Trophoblast cell (in vitro differentiated cells and primary cell): ENCODE measurements at regions not wholly inside any gene's neighbourhood (a gene's known extent, or its start where the extent isn't known, plus 50 kb on each side); places are given as distances from the start of the nearest gene placed in this dataset.

Experiments
- DNase-seq, 2 donors: peaks; one replicate each; pipeline ENCODE4 v3.0.0-alpha.2; 2016
- H2AFZ ChIP-seq: 2 replicates; pipeline ENCODE4 v1.6.1; 2013; ENCODE audit warnings: low read length, moderate library complexity, mild to moderate bottlenecking; ENCODE audit not compliant: insufficient read depth, poor library complexity
- H2AK5ac ChIP-seq: 2 replicates; pipeline ENCODE4 v1.6.1; 2013; ENCODE audit warnings: mild to moderate bottlenecking, low read length
- H2BK120ac ChIP-seq: 2 replicates; pipeline ENCODE4 v1.6.1; 2013; ENCODE audit warnings: low read length, mild to moderate bottlenecking, moderate library complexity; ENCODE audit not compliant: insufficient read depth, poor library complexity
- H2BK12ac ChIP-seq: 2 replicates; pipeline ENCODE4 v1.6.1; 2013; ENCODE audit warnings: mild to moderate bottlenecking, low read length, moderate library complexity
- H2BK5ac ChIP-seq: 2 replicates; pipeline ENCODE4 v1.6.1; 2013; ENCODE audit warnings: low read length, low read depth, moderate library complexity, mild to moderate bottlenecking; ENCODE audit not compliant: poor library complexity
- H3K14ac ChIP-seq: 2 replicates; pipeline ENCODE4 v1.6.1; 2013; ENCODE audit warnings: mild to moderate bottlenecking, low read length
- H3K18ac ChIP-seq: 2 replicates; pipeline ENCODE4 v1.6.1; 2013; ENCODE audit warnings: mild to moderate bottlenecking, low read length
- H3K23ac ChIP-seq: 2 replicates; pipeline ENCODE4 v1.6.1; 2013; ENCODE audit warnings: low read length
- H3K27ac ChIP-seq: 2 replicates; pipeline ENCODE4 v1.5.1; 2013; ENCODE audit warnings: low read depth, mild to moderate bottlenecking, inconsistent platforms, low read length, moderate library complexity
- H3K27me3 ChIP-seq: 2 replicates; pipeline ENCODE4 v1.6.1; 2013; ENCODE audit warnings: inconsistent platforms, mild to moderate bottlenecking, low read length, moderate library complexity; ENCODE audit not compliant: insufficient read depth
- H3K36me3 ChIP-seq, 2 experiments: 1 replicate in 1 of 2; 2 replicates in 1 of 2; pipeline ENCODE4 v1.6.1; 2013; ENCODE audit warnings: low read length in 2 of 2, mild to moderate bottlenecking in 2 of 2, moderate library complexity in 1 of 2; ENCODE audit not compliant: insufficient read depth in 2 of 2, control insufficient read depth in 1 of 2
- H3K4ac ChIP-seq: 2 replicates; pipeline ENCODE4 v1.6.1; 2013; ENCODE audit warnings: low read depth, mild to moderate bottlenecking, low read length, moderate library complexity
- H3K4me1 ChIP-seq, 2 experiments: 1 replicate in 1 of 2; 2 replicates in 1 of 2; pipeline ENCODE4 v1.6.1; 2013; ENCODE audit warnings: low read length in 2 of 2, mild to moderate bottlenecking in 2 of 2, moderate library complexity in 1 of 2; ENCODE audit not compliant: insufficient read depth in 2 of 2, control insufficient read depth in 1 of 2
- H3K4me2 ChIP-seq: 2 replicates; pipeline ENCODE4 v1.6.1; 2013; ENCODE audit warnings: inconsistent platforms, mild to moderate bottlenecking, low read length, moderate library complexity
- H3K4me3 ChIP-seq: 2 replicates; pipeline ENCODE4 v1.5.1; 2013; ENCODE audit warnings: mild to moderate bottlenecking, low read depth, low read length, inconsistent platforms
- H3K79me1 ChIP-seq: one replicate; pipeline ENCODE4 v1.6.1; 2013; ENCODE audit warnings: low read length
- H3K79me2 ChIP-seq: 2 replicates; pipeline ENCODE4 v1.6.1; 2013; ENCODE audit warnings: low read length, mild to moderate bottlenecking; ENCODE audit not compliant: control insufficient read depth, insufficient read depth, poor library complexity
- H3K9ac ChIP-seq: 2 replicates; pipeline ENCODE4 v1.6.1; 2013; ENCODE audit warnings: mild to moderate bottlenecking, low read length
- H3K9me3 ChIP-seq: 2 replicates; pipeline ENCODE4 v1.6.1; 2013; ENCODE audit warnings: low read depth, mild to moderate bottlenecking, control low read depth, inconsistent platforms, low read length; ENCODE audit not compliant: insufficient read depth
- H4K12ac ChIP-seq: 2 replicates; pipeline ENCODE4 v1.6.1; 2013; ENCODE audit warnings: low read depth, mild to moderate bottlenecking, low read length, moderate library complexity
- H4K8ac ChIP-seq: 2 replicates; pipeline ENCODE4 v1.6.1; 2013; ENCODE audit warnings: low read depth, mild to moderate bottlenecking, low read length, moderate library complexity
- H4K91ac ChIP-seq: one replicate; pipeline ENCODE4 v1.6.1; 2013; ENCODE audit warnings: low read depth, mild to moderate bottlenecking, low read length, moderate library complexity
- WGBS: extraction: QIAGEN DNeasy Blood & Tissue Kit; methylation state at CpG from one replicate; pipeline ENCODE4 v1.1.7; 2013; ENCODE audit warnings: missing lambda C conversion rate; ENCODE audit not compliant: insufficient read length, insufficient coverage; ENCODE audit errors: extremely low coverage; 5-methylcytosine and 5-hydroxymethylcytosine counted together

GRCh38 chr2:6730003-6730402, 135.7 kb downstream of the CMPK2 start:
- Histone ChIP-seq H2AK5ac (no peak overlapping the region), H4K91ac (no peak overlapping the region), H3K79me2 (no peaks in the 10 kb centered on the region), H2BK12ac (no peak overlapping the region), H2AFZ (no peak overlapping the region), H3K36me3 (no peaks in the 10 kb centered on the region), H3K14ac (no peak overlapping the region), H3K18ac (no peak overlapping the region), H3K27ac (no peak overlapping the region), H3K4me3 (no peak overlapping the region), H3K27me3 (no peaks in the 10 kb centered on the region), H3K79me1 (no peaks in the 10 kb centered on the region), H3K23ac (no peak overlapping the region), H3K9ac (no peak overlapping the region), H3K4me2 (no peak overlapping the region), H3K4me1 (no peaks in the 10 kb centered on the region), H3K4ac (no peak overlapping the region), H4K12ac (no peak overlapping the region), H2BK5ac (no peak overlapping the region), H3K9me3 (no peaks in the 10 kb centered on the region), H4K8ac (no peak overlapping the region), H2BK120ac (no peak overlapping the region)
- no CpG with 5 or more reads among the region's 2 CpGs for WGBS
- DNase-seq = peak in 1 of 2 donors; percentile 29

- H3K27me3 ChIP-seq = no peaks in the 10 kb centered on the region
- H4K12ac ChIP-seq = no peak overlapping the region
- H3K4me3 ChIP-seq = no peak overlapping the region
- no peaks in the 10 kb centered on the region for H3K36me3 ChIP-seq
- no peak overlapping the region for H4K8ac ChIP-seq
- no peak overlapping the region for H3K18ac ChIP-seq
- no peak overlapping the region for H3K23ac ChIP-seq
- H2BK120ac ChIP-seq = no peak overlapping the region
- no peak overlapping the region for H3K4me2 ChIP-seq
- H3K14ac ChIP-seq = no peak overlapping the region
- H4K91ac ChIP-seq = no peak overlapping the region
- H2AFZ ChIP-seq = no peak overlapping the region
- no peak for DNase-seq
- H3K79me2 ChIP-seq = no peaks in the 10 kb centered on the region
- H2BK5ac ChIP-seq = no peak overlapping the region
- H3K4ac ChIP-seq = no peak overlapping the region
- WGBS = no CpG with 5 or more reads among the region's 5 CpGs
- H3K79me1 ChIP-seq = no peaks in the 10 kb centered on the region
- H2AK5ac ChIP-seq = no peak overlapping the region
- no peaks in the 10 kb centered on the region for H3K9me3 ChIP-seq
- no peak overlapping the region for H3K9ac ChIP-seq
- no peaks in the 10 kb centered on the region for H3K4me1 ChIP-seq
- no peak overlapping the region for H3K27ac ChIP-seq
- no peak overlapping the region for H2BK12ac ChIP-seq
These were observed 134.8 kb downstream of the CMPK2 start for GRCh38 chr2:6730649-6731532.

- Histone ChIP-seq H4K12ac (no peak overlapping the region), H3K79me2 (no peaks in the 10 kb centered on the region), H3K18ac (no peak overlapping the region), H3K9ac (no peak overlapping the region), H2AFZ (no peak overlapping the region), H3K4me2 (no peak overlapping the region), H3K27me3 (no peaks in the 10 kb centered on the region), H3K79me1 (no peaks in the 10 kb centered on the region), H2BK120ac (no peak overlapping the region), H3K4me1 (peaks cover 0 to 3% of the 10 kb centered on the region in 2 experiments), H3K14ac (no peak overlapping the region), H3K36me3 (no peaks in the 10 kb centered on the region), H2BK5ac (no peak overlapping the region), H4K91ac (no peak overlapping the region), H3K23ac (no peak overlapping the region), H4K8ac (no peak overlapping the region), H3K4ac (no peak overlapping the region), H3K4me3 (no peak overlapping the region), H3K9me3 (no peaks in the 10 kb centered on the region), H2BK12ac (no peak overlapping the region), H3K27ac (no peak overlapping the region), H2AK5ac (no peak overlapping the region)
- WGBS = no CpG with 5 or more reads among the region's 7 CpGs
- no peak for DNase-seq
These were observed 126.2 kb downstream of the CMPK2 start for GRCh38 chr2:6739547-6739946.

GRCh38 chr2:6741229-6741628, 124.5 kb downstream of the CMPK2 start:
- Histone ChIP-seq H3K4me3 (no peak overlapping the region), H4K8ac (no peak overlapping the region), H3K4me2 (no peak overlapping the region), H3K79me1 (no peaks in the 10 kb centered on the region), H3K23ac (no peak overlapping the region), H3K9ac (no peak overlapping the region), H2BK12ac (no peak overlapping the region), H3K18ac (no peak overlapping the region), H2BK120ac (no peak overlapping the region), H3K79me2 (no peaks in the 10 kb centered on the region), H2AFZ (no peak overlapping the region), H4K12ac (no peak overlapping the region), H3K4ac (no peak overlapping the region), H3K27me3 (no peaks in the 10 kb centered on the region), H3K36me3 (no peaks in the 10 kb centered on the region), H3K9me3 (no peaks in the 10 kb centered on the region), H4K91ac (no peak overlapping the region), H3K27ac (no peak overlapping the region), H2AK5ac (no peak overlapping the region), H2BK5ac (no peak overlapping the region), H3K14ac (no peak overlapping the region), H3K4me1 (peaks cover 0 to 3% of the 10 kb centered on the region in 2 experiments)
- WGBS = no CpG with 5 or more reads among the region's 1 CpG
- DNase-seq = peak; percentile 10 to 12
